ENCODE measurements at regions not wholly inside any gene's neighbourhood (a gene's known extent, or its start where the extent isn't known, plus 50 kb on each side); places are given as distances from the start of the nearest gene placed in this dataset.

DNA sequence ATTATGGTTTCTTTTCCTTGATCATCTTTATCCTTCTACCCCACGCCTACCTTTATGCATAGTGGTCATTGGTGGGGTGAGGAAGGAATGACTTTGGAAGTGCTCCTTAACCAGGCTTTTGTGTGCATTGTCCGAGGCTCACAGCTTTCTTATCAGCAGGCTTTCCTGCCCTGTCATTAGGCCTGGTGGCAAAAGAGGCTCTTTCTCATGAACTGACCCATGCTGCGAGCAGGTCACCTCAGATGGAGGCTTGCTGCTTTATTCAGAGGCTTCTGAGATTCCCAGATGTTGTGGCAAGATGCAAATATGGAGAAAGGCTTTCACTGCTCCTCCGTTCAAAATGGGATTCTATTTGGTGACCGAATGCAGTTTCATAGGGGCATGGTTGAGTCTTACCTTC is 57.4 kb upstream of the DMRTA1 start:
- in situ Hi-C loops (cut with HindIII; ENCODE audit: low sequenced_read_pairs): no loop called here

DNA sequence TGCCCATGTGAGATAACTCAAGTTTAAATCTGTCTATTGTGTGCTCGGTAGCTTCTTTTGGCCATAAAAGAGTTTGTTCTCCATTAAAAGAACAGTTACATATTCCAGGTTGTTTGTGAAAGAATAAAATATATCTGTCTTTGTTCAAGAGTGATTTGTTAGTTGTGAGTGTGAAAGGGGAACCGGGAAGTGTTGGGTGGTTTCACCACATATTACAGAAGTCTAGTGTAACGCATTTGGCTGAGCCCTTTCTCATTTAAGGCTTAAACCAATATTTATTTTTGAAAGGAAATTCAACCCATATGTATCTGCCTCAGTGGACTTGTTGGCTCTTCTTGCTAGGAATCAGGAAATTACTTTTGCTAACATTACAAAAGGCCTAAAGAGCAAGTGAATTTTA is 54.1 kb upstream of the DMRTA1 start:
- in situ Hi-C loops (cut with HindIII; ENCODE audit: low sequenced_read_pairs): no loop called here

DNA sequence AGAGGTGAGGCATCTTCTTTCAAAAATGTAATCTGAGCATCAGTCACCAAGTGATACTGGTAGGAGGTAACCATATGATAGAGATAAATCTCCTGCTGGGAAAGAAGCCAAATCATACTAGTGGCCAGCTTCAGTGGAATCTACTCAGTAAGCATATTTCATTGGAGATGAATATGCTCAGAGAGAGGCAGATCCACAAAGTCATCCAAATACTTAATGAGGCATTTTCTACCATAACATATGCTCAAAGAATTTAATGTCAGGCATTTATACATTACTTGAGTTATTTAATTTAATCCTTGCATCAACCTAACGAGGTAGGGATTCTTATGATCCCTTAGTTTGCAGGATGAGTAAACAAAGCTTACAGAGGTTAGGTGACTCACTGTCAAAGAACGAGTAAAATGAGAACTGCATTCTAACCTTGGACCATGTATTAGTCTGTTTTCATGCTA is 50.9 kb upstream of the DMRTA1 start:
- in situ Hi-C loops (cut with HindIII; ENCODE audit: low sequenced_read_pairs): no loop called here
